Body of pancreas (tissue), 4 donors: ENCODE measurements at regions not wholly inside any gene's neighbourhood (a gene's known extent, or its start where the extent isn't known, plus 50 kb on each side); places are given as distances from the start of the nearest gene placed in this dataset.

ENCODE experiments used
- CTCF ChIP-seq, 7 experiments: fragments of 450-650 bp in 4 of 7; fragments of 200-600 bp in 3 of 7; sonication (generic) in 3 of 7; IDR thresholded peaks; one replicate each; pipeline ENCODE4 v1.5.1; 2016 to 2019; ENCODE audit warnings: antibody characterized with exemption in 7 of 7
- POLR2A ChIP-seq, 3 donors: fragments of 450-650 bp; IDR thresholded peaks; one replicate each; pipeline ENCODE4 v1.6.1; 2016; ENCODE audit warnings: antibody characterized with exemption in 3 of 3, mild to moderate bottlenecking in 2 of 3

DNA sequence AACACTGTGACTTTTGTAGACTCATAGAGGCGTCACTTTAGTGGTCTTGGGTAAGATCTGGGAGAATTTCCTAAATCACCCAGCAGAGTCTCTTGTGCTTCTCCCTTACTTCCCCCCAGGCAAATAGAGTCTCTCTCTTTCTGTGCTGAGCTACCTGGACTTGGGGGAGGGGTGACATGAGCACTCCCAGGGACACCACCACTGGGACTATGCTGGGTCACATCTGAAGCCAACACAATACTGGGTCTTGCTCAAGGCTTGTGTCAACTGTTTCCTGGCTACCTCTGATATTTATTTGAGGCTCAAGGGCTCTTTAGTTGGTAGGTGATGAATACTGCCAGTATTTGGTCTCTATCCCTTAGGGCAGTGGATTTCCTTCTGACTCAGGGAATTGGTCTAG is 214.6 kb upstream of the TPK1 start:
- TF ChIP-seq CTCF (IDR thresholded peaks at IDR 0.05) (no peak), POLR2A (IDR thresholded peaks at IDR 0.05) (no peak)
